Mesothelial cell of epicardium (in vitro differentiated cells): ENCODE measurements at regions not wholly inside any gene's neighbourhood (a gene's known extent, or its start where the extent isn't known, plus 50 kb on each side); places are given as distances from the start of the nearest gene placed in this dataset.
"Not testable (repeated sequence)": the region's sequence is repeated elsewhere in the genome, so short reads cannot be mapped to it uniquely, and the experiment has no call there.

Experiments used
- DNase-seq, 2 experiments: peaks; one replicate each; pipeline ENCODE4 v3.0.0; 2021; ENCODE audit warnings: low spot score in 2 of 2; ENCODE audit not compliant: unreplicated experiment in 2 of 2
- H3K27ac Mint-ChIP-seq: 2 replicates; pipeline ENCODE4 v1.8.0; 2021; ENCODE audit warnings: mixed read lengths
- H3K27me3 Mint-ChIP-seq: 2 replicates; pipeline ENCODE4 v1.8.0; 2021; ENCODE audit warnings: low read depth, mixed read lengths
- H3K36me3 Mint-ChIP-seq: 2 replicates; pipeline ENCODE4 v1.8.0; 2021; ENCODE audit warnings: mixed read lengths
- H3K4me1 Mint-ChIP-seq: 2 replicates; pipeline ENCODE4 v1.8.0; 2021; ENCODE audit warnings: mixed read lengths
- H3K4me3 Mint-ChIP-seq: 2 replicates; pipeline ENCODE4 v1.8.0; 2021; ENCODE audit warnings: mild to moderate bottlenecking, moderate library complexity, mixed read lengths
- H3K9me3 Mint-ChIP-seq: 2 replicates; pipeline ENCODE4 v1.8.0; 2021; ENCODE audit warnings: mixed read lengths
- TF ChIP-seq, protein P1 (sequence below): fragments of 200-600 bp; sonication (generic); IDR thresholded peaks from one replicate; pipeline ENCODE4 v1.5.0; 2021; ENCODE audit warnings: antibody characterized with exemption; ENCODE audit not compliant: unreplicated experiment

DNA sequence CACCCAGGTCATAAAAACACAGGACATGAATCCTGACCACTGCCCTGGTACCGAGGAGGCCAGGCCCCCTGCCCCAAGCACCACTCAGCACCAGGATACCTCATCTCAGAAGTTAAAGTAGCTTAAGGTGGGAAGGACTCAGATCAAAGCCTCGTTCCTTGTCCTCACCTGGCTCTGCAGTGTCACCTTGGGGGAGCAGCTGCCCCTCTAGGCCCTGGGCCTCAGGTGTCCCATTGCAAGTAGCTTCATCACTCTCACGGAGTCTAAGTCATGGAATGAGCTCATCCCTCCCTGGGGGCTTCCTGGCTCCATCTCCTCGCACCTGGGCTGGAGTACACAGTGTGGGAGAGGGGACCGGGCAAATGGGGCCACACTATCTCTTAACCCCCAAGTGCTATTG is 148.0 kb downstream of the TPRA1 start:
- Mint-ChIP-seq H3K9me3 (no peaks in the 10 kb centered on the region), H3K4me3 (no peak overlapping the region), H3K27ac (no peak overlapping the region), H3K27me3 (peaks cover 38% of the 10 kb centered on the region), H3K4me1 (no peaks in the 10 kb centered on the region), H3K36me3 (no peaks in the 10 kb centered on the region)
- TF ChIP-seq, protein P1, sequence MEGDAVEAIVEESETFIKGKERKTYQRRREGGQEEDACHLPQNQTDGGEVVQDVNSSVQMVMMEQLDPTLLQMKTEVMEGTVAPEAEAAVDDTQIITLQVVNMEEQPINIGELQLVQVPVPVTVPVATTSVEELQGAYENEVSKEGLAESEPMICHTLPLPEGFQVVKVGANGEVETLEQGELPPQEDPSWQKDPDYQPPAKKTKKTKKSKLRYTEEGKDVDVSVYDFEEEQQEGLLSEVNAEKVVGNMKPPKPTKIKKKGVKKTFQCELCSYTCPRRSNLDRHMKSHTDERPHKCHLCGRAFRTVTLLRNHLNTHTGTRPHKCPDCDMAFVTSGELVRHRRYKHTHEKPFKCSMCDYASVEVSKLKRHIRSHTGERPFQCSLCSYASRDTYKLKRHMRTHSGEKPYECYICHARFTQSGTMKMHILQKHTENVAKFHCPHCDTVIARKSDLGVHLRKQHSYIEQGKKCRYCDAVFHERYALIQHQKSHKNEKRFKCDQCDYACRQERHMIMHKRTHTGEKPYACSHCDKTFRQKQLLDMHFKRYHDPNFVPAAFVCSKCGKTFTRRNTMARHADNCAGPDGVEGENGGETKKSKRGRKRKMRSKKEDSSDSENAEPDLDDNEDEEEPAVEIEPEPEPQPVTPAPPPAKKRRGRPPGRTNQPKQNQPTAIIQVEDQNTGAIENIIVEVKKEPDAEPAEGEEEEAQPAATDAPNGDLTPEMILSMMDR: no peak
- peak; percentile 1 to 11 for DNase-seq

- no peak overlapping the region for H3K27ac Mint-ChIP-seq
- DNase-seq: peak in 1 of 2 experiments; percentile 7
Measured at GRCh38 chr3:127441764-127442163, 148.8 kb downstream of the TPRA1 start.

GRCh38 chr3:127440384-127440783 is 150.1 kb downstream of the TPRA1 start:
- TF ChIP-seq, protein P1: no peak
- Mint-ChIP-seq H3K36me3 (no peaks in the 10 kb centered on the region), H3K4me1 (no peaks in the 10 kb centered on the region), H3K27ac (no peak overlapping the region), H3K9me3 (no peaks in the 10 kb centered on the region), H3K27me3 (peaks cover 39% of the 10 kb centered on the region), H3K4me3 (no peak overlapping the region)
- peak in 1 of 2 experiments; percentile 9 for DNase-seq

More at GRCh38 chr3:127441764-127442163, 148.8 kb downstream of the TPRA1 start:
- Mint-ChIP-seq H3K4me1 (no peaks in the 10 kb centered on the region), H3K36me3 (no peaks in the 10 kb centered on the region), H3K4me3 (no peak overlapping the region), H3K9me3 (no peaks in the 10 kb centered on the region), H3K27me3 (peaks cover 38% of the 10 kb centered on the region)
- TF ChIP-seq, protein P1: no peak

GRCh38 chr3:127439621-127440020 is 150.9 kb downstream of the TPRA1 start:
- Mint-ChIP-seq H3K9me3 (no peaks in the 10 kb centered on the region), H3K27me3 (peaks cover 39% of the 10 kb centered on the region), H3K36me3 (no peaks in the 10 kb centered on the region), H3K4me1 (no peaks in the 10 kb centered on the region), H3K4me3 (no peak overlapping the region), H3K27ac (no peak overlapping the region)
- DNase-seq: peak in 1 of 2 experiments; percentile 27
- TF ChIP-seq, protein P1: no peak

- Mint-ChIP-seq H3K27me3 (peaks cover 39% of the 10 kb centered on the region), H3K36me3 (no peaks in the 10 kb centered on the region), H3K4me3 (no peak overlapping the region), H3K9me3 (no peaks in the 10 kb centered on the region), H3K27ac (no peak overlapping the region), H3K4me1 (no peaks in the 10 kb centered on the region)
- DNase-seq: peak in 1 of 2 experiments; percentile 19
- TF ChIP-seq, protein P1: no peak
Measured at GRCh38 chr3:127438951-127439350, 151.1 kb upstream of the PRR20G start.

DNA sequence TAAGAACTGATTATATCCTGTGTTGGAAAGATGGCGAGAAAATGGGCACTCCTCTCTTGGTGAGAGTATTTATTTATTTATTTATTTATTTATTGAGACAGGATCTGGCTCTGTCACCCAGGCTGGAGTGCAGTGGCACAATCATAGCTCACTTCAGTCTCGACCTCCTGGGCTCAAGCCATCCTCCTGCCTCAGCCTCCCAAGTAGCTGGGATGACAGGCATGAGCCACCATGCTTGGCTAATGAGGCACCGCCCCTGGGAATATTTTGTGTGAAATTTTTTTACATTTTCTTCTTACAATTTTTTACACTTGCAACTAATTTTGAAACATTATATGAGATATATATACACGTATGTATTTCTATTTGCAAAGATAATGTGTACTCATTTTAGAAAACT is 150.5 kb upstream of the PRR20G start:
- no peaks in the 10 kb centered on the region for H3K36me3 Mint-ChIP-seq
- peak in 1 of 2 experiments; percentile 7 for DNase-seq
- TF ChIP-seq, protein P1: no peak
- H3K27ac Mint-ChIP-seq: no peak overlapping the region
- H3K4me1 Mint-ChIP-seq: no peaks in the 10 kb centered on the region
- H3K9me3 Mint-ChIP-seq: no peaks in the 10 kb centered on the region
- no peak overlapping the region for H3K4me3 Mint-ChIP-seq
- H3K27me3 Mint-ChIP-seq: peaks cover 39% of the 10 kb centered on the region

DNA sequence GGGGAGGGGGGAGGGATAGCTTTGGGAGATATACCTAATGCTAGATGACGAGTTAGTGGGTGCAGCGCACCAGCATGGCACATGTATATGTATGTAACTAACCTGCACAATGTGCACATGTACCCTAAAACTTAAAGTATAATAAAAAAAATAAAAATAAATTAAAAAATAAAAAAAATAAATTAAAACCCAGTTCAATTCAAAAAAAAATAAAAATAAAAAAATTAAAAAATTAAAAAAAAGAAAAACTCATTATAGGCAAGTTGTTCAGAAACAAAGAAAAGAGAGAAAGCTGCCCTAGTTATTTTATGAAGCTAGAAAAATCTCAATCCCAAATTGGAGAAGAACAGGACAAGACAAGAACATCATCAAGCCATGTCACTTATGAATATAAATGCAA is 147.5 kb upstream of the PRR20G start:
- H3K9me3 Mint-ChIP-seq, H3K27ac Mint-ChIP-seq: not testable (repeated sequence)

More for the DNA sequence above, 147.5 kb upstream of the PRR20G start:
- peaks cover 48% of the 10 kb centered on the region for H3K27me3 Mint-ChIP-seq
- H3K4me1 Mint-ChIP-seq, DNase-seq, H3K4me3 Mint-ChIP-seq, H3K36me3 Mint-ChIP-seq: not testable (repeated sequence)
